ENCODE measurements at regions not wholly inside any gene's neighbourhood (a gene's known extent, or its start where the extent isn't known, plus 50 kb on each side); places are given as distances from the start of the nearest gene placed in this dataset.

GRCh38 chr10:130338636-130339024 is 202.4 kb downstream of the GLRX3 start:
- Histone ChIP-seq H3K27me3 (no peaks in the 10 kb centered on the region), H3K4me1 (ENCODE audit: control insufficient read depth in 1 of 2, insufficient read depth in 1 of 2, low read depth in 1 of 2, low read length in 1 of 2) (no peaks in the 10 kb centered on the region), H3K36me3 (no peaks in the 10 kb centered on the region), H3K4me3 (ENCODE audit: low read depth in 1 of 2, low read length in 1 of 2) (no peak overlapping the region), H3K9me3 (no peaks in the 10 kb centered on the region), H3K27ac (no peak overlapping the region)
- no peak for TF ChIP-seq CTCF (IDR thresholded peaks at IDR 0.05)

- Histone ChIP-seq H3K36me3 (no peaks in the 10 kb centered on the region), H3K27me3 (no peaks in the 10 kb centered on the region), H3K9me3 (no peaks in the 10 kb centered on the region), H3K4me1 (ENCODE audit: control insufficient read depth in 1 of 2, insufficient read depth in 1 of 2, low read depth in 1 of 2, low read length in 1 of 2) (no peaks in the 10 kb centered on the region), H3K4me3 (ENCODE audit: low read depth in 1 of 2, low read length in 1 of 2) (no peak overlapping the region), H3K27ac (no peak overlapping the region)
- TF ChIP-seq CTCF (IDR thresholded peaks at IDR 0.05) = no peak
Observed at GRCh38 chr10:130339091-130339490, 202.9 kb downstream of the GLRX3 start.

GRCh38 chr10:130339911-130340310 is 203.7 kb downstream of the GLRX3 start:
- TF ChIP-seq CTCF (IDR thresholded peaks at IDR 0.05) = no peak

GRCh38 chr10:130340816-130341215 is 204.6 kb downstream of the GLRX3 start:
- Histone ChIP-seq H3K27me3 (no peaks in the 10 kb centered on the region), H3K9me3 (no peaks in the 10 kb centered on the region), H3K27ac (no peak overlapping the region), H3K4me3 (ENCODE audit: low read depth in 1 of 2, low read length in 1 of 2) (no peak overlapping the region), H3K4me1 (ENCODE audit: control insufficient read depth in 1 of 2, insufficient read depth in 1 of 2, low read depth in 1 of 2, low read length in 1 of 2) (no peaks in the 10 kb centered on the region), H3K36me3 (no peaks in the 10 kb centered on the region)
- TF ChIP-seq CTCF (IDR thresholded peaks at IDR 0.05) = no peak

More at GRCh38 chr10:130339911-130340310, 203.7 kb downstream of the GLRX3 start:
- no peaks in the 10 kb centered on the region for H3K9me3 ChIP-seq
- H3K36me3 ChIP-seq = no peaks in the 10 kb centered on the region
- H3K27me3 ChIP-seq = no peaks in the 10 kb centered on the region
- H3K4me3 ChIP-seq (ENCODE audit: low read depth in 1 of 2, low read length in 1 of 2) = no peak overlapping the region
- no peaks in the 10 kb centered on the region for H3K4me1 ChIP-seq (ENCODE audit: control insufficient read depth in 1 of 2, insufficient read depth in 1 of 2, low read depth in 1 of 2, low read length in 1 of 2)
- H3K27ac ChIP-seq = no peak overlapping the region

GRCh38 chr10:130341356-130341755 is 205.2 kb downstream of the GLRX3 start:
- Histone ChIP-seq H3K4me3 (ENCODE audit: low read depth in 1 of 2, low read length in 1 of 2) (no peak overlapping the region), H3K9me3 (no peaks in the 10 kb centered on the region), H3K36me3 (no peaks in the 10 kb centered on the region), H3K4me1 (ENCODE audit: control insufficient read depth in 1 of 2, insufficient read depth in 1 of 2, low read depth in 1 of 2, low read length in 1 of 2) (no peaks in the 10 kb centered on the region), H3K27me3 (no peaks in the 10 kb centered on the region), H3K27ac (no peak overlapping the region)
- no peak for TF ChIP-seq CTCF (IDR thresholded peaks at IDR 0.05)

GRCh38 chr10:130345728-130346127 is 209.5 kb downstream of the GLRX3 start:
- H3K36me3 ChIP-seq = no peaks in the 10 kb centered on the region
- no peak overlapping the region for H3K27ac ChIP-seq
- no peaks in the 10 kb centered on the region for H3K4me1 ChIP-seq (ENCODE audit: control insufficient read depth in 1 of 2, insufficient read depth in 1 of 2, low read depth in 1 of 2, low read length in 1 of 2)
- H3K4me3 ChIP-seq (ENCODE audit: low read depth in 1 of 2, low read length in 1 of 2) = no peak overlapping the region
- no peaks in the 10 kb centered on the region for H3K9me3 ChIP-seq
- no peaks in the 10 kb centered on the region for H3K27me3 ChIP-seq
- no peak for TF ChIP-seq CTCF (IDR thresholded peaks at IDR 0.05)
